Ovary (tissue), 7 donors: ENCODE measurements at regions not wholly inside any gene's neighbourhood (a gene's known extent, or its start where the extent isn't known, plus 50 kb on each side); places are given as distances from the start of the nearest gene placed in this dataset.

Experiments
- DNase-seq, 5 donors: peaks; one replicate each; pipeline ENCODE4 v3.0.0-alpha.2; 2019 to 2020
- H3K27ac ChIP-seq, 2 donors: fragments of 200-600 bp; one replicate each; pipeline versions ENCODE4 v1.5.1 to v1.8.0; 2019 to 2022
- H3K27me3 ChIP-seq: fragments of 200-600 bp; one replicate; pipeline ENCODE4 v1.8.0; 2022
- H3K36me3 ChIP-seq: fragments of 200-600 bp; sonication (generic); one replicate; pipeline ENCODE4 v1.5.1; 2019
- H3K4me1 ChIP-seq: one replicate; pipeline ENCODE4 v1.8.1; 2013; ENCODE audit warnings: mild to moderate bottlenecking, moderate library complexity; ENCODE audit not compliant: insufficient read depth
- H3K4me3 ChIP-seq: fragments of 200-600 bp; sonication (generic); one replicate; pipeline ENCODE4 v1.5.1; 2017
- H3K9me3 ChIP-seq, 2 donors: fragments of 200-600 bp in 1 of 2; sonication (generic) in 1 of 2; one replicate each; pipeline versions ENCODE4 v1.5.1 to v1.8.1; 2013 to 2019; ENCODE audit warnings: mild to moderate bottlenecking in 1 of 2, moderate library complexity in 1 of 2
- EP300 ChIP-seq: sonication (generic); formaldehyde crosslinking; IDR thresholded peaks from one replicate; pipeline ENCODE4 v1.6.1; 2017; ENCODE audit warnings: antibody characterized with exemption
- POLR2A ChIP-seq: fragments of 450-650 bp; IDR thresholded peaks from one replicate; pipeline ENCODE4 v1.6.1; 2017; ENCODE audit warnings: antibody characterized with exemption, mild to moderate bottlenecking, moderate library complexity
- WGBS, 3 donors: extraction: QIAGEN DNeasy Blood & Tissue Kit in 1 of 3; methylation state at CpG; one replicate each; pipeline versions ENCODE4 v1.1.5 to v1.1.7; 2013 to 2017; 5-methylcytosine and 5-hydroxymethylcytosine counted together
- intact Hi-C, 4 donors: fragments of 100-400 bp; cut with DNase I; formaldehyde crosslinking; loops; one replicate each; pipeline versions ENCODE4 v1.11.0 to v1.15.1; 2022 to 2023
- TF ChIP-seq, protein P1 (sequence below), 3 donors: fragments of 450-650 bp in 2 of 3; fragments of 200-600 bp in 1 of 3; IDR thresholded peaks; one replicate each; pipeline versions ENCODE4 v1.5.1 to v1.8.0; 2016 to 2022; ENCODE audit warnings: antibody characterized with exemption in 3 of 3, mild to moderate bottlenecking in 1 of 3
- donor health status: DM: no; HTN: no; CAD: no; lungs with moderate emphysema.
- donor health status: DM: no; HTN: no; CAD: no.
- donor health status: Bipolar disorder and iron deficiency.
- donor health status: DM: no; HTN: no; CAD: no.
- donor health status: DM: yes; HTN: yes; CAD: no.

DNA sequence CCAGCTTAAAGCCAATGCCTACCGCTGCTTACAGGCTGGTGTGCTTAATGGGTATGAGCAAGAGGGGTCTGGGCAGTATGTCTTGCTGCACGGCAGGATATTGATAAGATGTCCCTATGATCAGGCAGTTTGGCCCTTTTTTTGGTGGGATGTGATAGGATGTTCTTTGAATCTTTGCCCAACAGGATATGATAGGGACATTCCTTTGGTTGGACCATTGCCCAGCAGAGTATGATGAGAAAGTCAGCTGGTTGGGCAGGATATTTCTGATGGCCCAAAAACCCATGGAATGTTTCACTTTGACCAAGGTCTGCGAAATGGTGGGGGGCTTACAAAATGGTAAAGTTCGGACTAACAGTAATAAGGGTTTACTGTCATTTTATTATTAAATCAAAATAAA, 1060.6 kb downstream of the STIM2 start:
- TF ChIP-seq POLR2A (no peak), EP300 (no peak)
- TF ChIP-seq, protein P1, sequence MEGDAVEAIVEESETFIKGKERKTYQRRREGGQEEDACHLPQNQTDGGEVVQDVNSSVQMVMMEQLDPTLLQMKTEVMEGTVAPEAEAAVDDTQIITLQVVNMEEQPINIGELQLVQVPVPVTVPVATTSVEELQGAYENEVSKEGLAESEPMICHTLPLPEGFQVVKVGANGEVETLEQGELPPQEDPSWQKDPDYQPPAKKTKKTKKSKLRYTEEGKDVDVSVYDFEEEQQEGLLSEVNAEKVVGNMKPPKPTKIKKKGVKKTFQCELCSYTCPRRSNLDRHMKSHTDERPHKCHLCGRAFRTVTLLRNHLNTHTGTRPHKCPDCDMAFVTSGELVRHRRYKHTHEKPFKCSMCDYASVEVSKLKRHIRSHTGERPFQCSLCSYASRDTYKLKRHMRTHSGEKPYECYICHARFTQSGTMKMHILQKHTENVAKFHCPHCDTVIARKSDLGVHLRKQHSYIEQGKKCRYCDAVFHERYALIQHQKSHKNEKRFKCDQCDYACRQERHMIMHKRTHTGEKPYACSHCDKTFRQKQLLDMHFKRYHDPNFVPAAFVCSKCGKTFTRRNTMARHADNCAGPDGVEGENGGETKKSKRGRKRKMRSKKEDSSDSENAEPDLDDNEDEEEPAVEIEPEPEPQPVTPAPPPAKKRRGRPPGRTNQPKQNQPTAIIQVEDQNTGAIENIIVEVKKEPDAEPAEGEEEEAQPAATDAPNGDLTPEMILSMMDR (IDR thresholded peaks at IDR 0.05): no peak
- 58 to 61% (median 59%) methylated on average over 4 of the region's 4 CpGs for WGBS, 3 donors
- no peaks in the 10 kb centered on the region for H3K4me1 ChIP-seq
- intact Hi-C loops: no loop called here
- no peaks in the 10 kb centered on the region for H3K27me3 ChIP-seq
- no peak overlapping the region for H3K4me3 ChIP-seq
- no peak overlapping the region for H3K27ac ChIP-seq
- no peaks in the 10 kb centered on the region for H3K36me3 ChIP-seq
- DNase-seq: no peak
- H3K9me3 ChIP-seq: no peaks in the 10 kb centered on the region

- WGBS, 3 donors: 11 to 18% (median 14%) methylated on average over 4 of the region's 4 CpGs
- H3K4me3 ChIP-seq: no peak overlapping the region
- H3K9me3 ChIP-seq: no peaks in the 10 kb centered on the region
- no peaks in the 10 kb centered on the region for H3K27me3 ChIP-seq
- H3K36me3 ChIP-seq: no peaks in the 10 kb centered on the region
- H3K4me1 ChIP-seq: no peaks in the 10 kb centered on the region
- intact Hi-C loops: no loop called here
- no peak for DNase-seq
- no peak overlapping the region for H3K27ac ChIP-seq
- no peak for TF ChIP-seq POLR2A
- no peak for TF ChIP-seq EP300
- TF ChIP-seq, protein P1 (IDR thresholded peaks at IDR 0.05): no peak
These were observed 1068.3 kb downstream of the STIM2 start for GRCh38 chr4:27928761-27929540.

- Histone ChIP-seq H3K4me3 (no peak overlapping the region), H3K27ac (no peak overlapping the region), H3K36me3 (no peaks in the 10 kb centered on the region), H3K9me3 (no peaks in the 10 kb centered on the region), H3K27me3 (no peaks in the 10 kb centered on the region), H3K4me1 (no peaks in the 10 kb centered on the region)
- 71 to 82% (median 80%) methylated on average over 3 of the region's 3 CpGs for WGBS, 3 donors
- no peak for DNase-seq
- intact Hi-C loops: no loop called here
- TF ChIP-seq, protein P1 (IDR thresholded peaks at IDR 0.05): no peak
- TF ChIP-seq POLR2A: no peak
- no peak for TF ChIP-seq EP300
These were observed 1069.7 kb downstream of the STIM2 start for GRCh38 chr4:27930291-27930690.

DNA sequence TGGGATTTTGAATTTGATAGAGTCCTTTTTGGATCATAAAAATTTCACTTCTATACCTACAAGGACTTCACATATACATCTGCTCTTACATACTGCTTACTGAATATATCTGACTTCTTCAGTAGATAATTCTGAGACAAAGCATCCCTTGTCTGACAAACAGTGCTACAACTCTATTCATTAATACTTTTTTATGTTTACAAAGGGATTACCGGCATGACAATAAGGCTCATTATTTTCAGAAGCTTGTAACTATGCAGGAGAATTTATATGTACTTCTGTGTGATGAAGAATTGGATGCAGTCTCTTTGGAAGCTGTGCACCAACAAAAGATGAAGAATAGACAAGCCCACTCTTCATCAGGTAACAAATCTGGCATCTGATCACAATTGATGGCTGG, 1070.3 kb downstream of the STIM2 start:
- no peaks in the 10 kb centered on the region for H3K4me1 ChIP-seq
- WGBS, 3 donors: 89 to 97% (median 96%) methylated on average over 1 of the region's 1 CpG
- intact Hi-C loops: no loop called here
- no peak for DNase-seq
- no peak overlapping the region for H3K4me3 ChIP-seq
- TF ChIP-seq, protein P1 (IDR thresholded peaks at IDR 0.05): no peak
- TF ChIP-seq POLR2A (no peak), EP300 (no peak)
- H3K36me3 ChIP-seq: no peaks in the 10 kb centered on the region
- H3K9me3 ChIP-seq: no peaks in the 10 kb centered on the region
- no peak overlapping the region for H3K27ac ChIP-seq
- H3K27me3 ChIP-seq: no peaks in the 10 kb centered on the region
